ENCODE measurements at regions not wholly inside any gene's neighbourhood (a gene's known extent, or its start where the extent isn't known, plus 50 kb on each side); places are given as distances from the start of the nearest gene placed in this dataset.

GRCh38 chr5:145246379-145246778 lies 588.8 kb downstream of the PRELID2 start:
- no peak for TF ChIP-seq CTCF (conservative IDR thresholded peaks at IDR 0.05; ENCODE audit: low read length)
- H3K4me3 ChIP-seq (ENCODE audit: low read length), result no peak overlapping the region
- DNase-seq (ENCODE audit: low read depth), result no peak

- peak; percentile 10 for DNase-seq (ENCODE audit: low read depth)
- no peak overlapping the region for H3K4me3 ChIP-seq (ENCODE audit: low read length)
- TF ChIP-seq CTCF (conservative IDR thresholded peaks at IDR 0.05; ENCODE audit: low read length), result no peak
Observed at GRCh38 chr5:145245354-145245753, 589.8 kb downstream of the PRELID2 start.

- DNase-seq (ENCODE audit: low read depth), result peak; percentile 10
- H3K4me3 ChIP-seq (ENCODE audit: low read length), result no peak overlapping the region
- no peak for TF ChIP-seq CTCF (conservative IDR thresholded peaks at IDR 0.05; ENCODE audit: low read length)
Observed at GRCh38 chr5:145244788-145245187, 590.4 kb downstream of the PRELID2 start.

GRCh38 chr5:145244251-145244650 lies 590.9 kb downstream of the PRELID2 start:
- no peak for TF ChIP-seq CTCF (conservative IDR thresholded peaks at IDR 0.05; ENCODE audit: low read length)
- no peak overlapping the region for H3K4me3 ChIP-seq (ENCODE audit: low read length)
- no peak for DNase-seq (ENCODE audit: low read depth)

GRCh38 chr5:145243016-145243415 lies 592.1 kb downstream of the PRELID2 start:
- H3K4me3 ChIP-seq (ENCODE audit: low read length), result no peak overlapping the region
- no peak for TF ChIP-seq CTCF (conservative IDR thresholded peaks at IDR 0.05; ENCODE audit: low read length)
- DNase-seq (ENCODE audit: low read depth), result peak; percentile 20

- DNase-seq (ENCODE audit: low read depth), result no peak
- no peak for TF ChIP-seq CTCF (conservative IDR thresholded peaks at IDR 0.05; ENCODE audit: low read length)
Observed at GRCh38 chr5:145242551-145242950, 592.6 kb downstream of the PRELID2 start.

GRCh38 chr5:145237843-145238242 lies 597.3 kb downstream of the PRELID2 start:
- TF ChIP-seq CTCF (conservative IDR thresholded peaks at IDR 0.05; ENCODE audit: low read length), result peak; percentile 44
- no peak overlapping the region for H3K4me3 ChIP-seq (ENCODE audit: low read length)
- DNase-seq (ENCODE audit: low read depth), result peak; percentile 12

More at GRCh38 chr5:145242551-145242950, 592.6 kb downstream of the PRELID2 start:
- no peak overlapping the region for H3K4me3 ChIP-seq (ENCODE audit: low read length)

Data from AG10803 (cell line).